Endothelial cell (in vitro differentiated cells): ENCODE measurements at regions not wholly inside any gene's neighbourhood (a gene's known extent, or its start where the extent isn't known, plus 50 kb on each side); places are given as distances from the start of the nearest gene placed in this dataset.
"Not testable (repeated sequence)": the region's sequence is repeated elsewhere in the genome, so short reads cannot be mapped to it uniquely, and the experiment has no call there.

ENCODE experiments used
- DNase-seq: peaks from one replicate; pipeline ENCODE4 v3.0.0; 2021; ENCODE audit warnings: low spot score
- H3K27ac Mint-ChIP-seq: one replicate; pipeline ENCODE4 v1.8.0; 2021; ENCODE audit warnings: mixed read lengths, inconsistent platforms; ENCODE audit not compliant: unreplicated experiment
- H3K27me3 Mint-ChIP-seq: one replicate; pipeline ENCODE4 v1.8.0; 2021; ENCODE audit warnings: mild to moderate bottlenecking, moderate library complexity, mixed read lengths, inconsistent platforms; ENCODE audit not compliant: unreplicated experiment
- H3K36me3 Mint-ChIP-seq: one replicate; pipeline ENCODE4 v1.8.0; 2021; ENCODE audit warnings: mild to moderate bottlenecking, low read depth, mixed read lengths, inconsistent platforms; ENCODE audit not compliant: unreplicated experiment
- H3K4me1 Mint-ChIP-seq: one replicate; pipeline ENCODE4 v1.8.0; 2021; ENCODE audit warnings: mild to moderate bottlenecking, mixed read lengths, inconsistent platforms; ENCODE audit not compliant: unreplicated experiment
- H3K4me3 Mint-ChIP-seq: one replicate; pipeline ENCODE4 v1.8.0; 2021; ENCODE audit warnings: mild to moderate bottlenecking, mixed read lengths, inconsistent platforms; ENCODE audit not compliant: unreplicated experiment
- H3K9me3 Mint-ChIP-seq: one replicate; pipeline ENCODE4 v1.8.0; 2021; ENCODE audit warnings: mixed read lengths, inconsistent platforms; ENCODE audit not compliant: unreplicated experiment
- CTCF ChIP-seq: fragments of 200-600 bp; sonication (generic); IDR thresholded peaks from one replicate; pipeline ENCODE4 v1.5.0; 2021; ENCODE audit warnings: antibody characterized with exemption; ENCODE audit not compliant: unreplicated experiment

GRCh38 chr14:106663805-106664410 is 1137.5 kb downstream of the TMEM121 start:
- DNase-seq, H3K27me3 Mint-ChIP-seq, H3K36me3 Mint-ChIP-seq, H3K4me1 Mint-ChIP-seq, H3K27ac Mint-ChIP-seq: not testable (repeated sequence)
- H3K9me3 Mint-ChIP-seq, result peaks cover 43% of the 10 kb centered on the region
- peak; percentile 60 for TF ChIP-seq CTCF
- peak overlapping the region; percentile 70 for H3K4me3 Mint-ChIP-seq

GRCh38 chr14:106665814-106666213 is 1139.4 kb downstream of the TMEM121 start:
- no peak for TF ChIP-seq CTCF
- Mint-ChIP-seq H3K36me3 (peaks cover 7% of the 10 kb centered on the region), H3K27ac (no peak overlapping the region), H3K4me3 (no peak overlapping the region), H3K27me3 (peaks cover 4% of the 10 kb centered on the region), H3K9me3 (peaks cover 33% of the 10 kb centered on the region), H3K4me1 (no peaks in the 10 kb centered on the region)
- DNase-seq, result no peak

GRCh38 chr14:106666341-106666740 is 1140.0 kb downstream of the TMEM121 start:
- peaks cover 33% of the 10 kb centered on the region for H3K9me3 Mint-ChIP-seq
- H3K36me3 Mint-ChIP-seq, result peaks cover 9% of the 10 kb centered on the region
- H3K27ac Mint-ChIP-seq, result no peak overlapping the region
- H3K27me3 Mint-ChIP-seq, result peaks cover 4% of the 10 kb centered on the region
- no peak for TF ChIP-seq CTCF
- no peaks in the 10 kb centered on the region for H3K4me1 Mint-ChIP-seq
- DNase-seq, result no peak
- no peak overlapping the region for H3K4me3 Mint-ChIP-seq

GRCh38 chr14:106670011-106670410 is 1143.6 kb downstream of the TMEM121 start:
- DNase-seq, result no peak
- H3K36me3 Mint-ChIP-seq, result peaks cover 3% of the 10 kb centered on the region
- H3K27ac Mint-ChIP-seq, result no peak overlapping the region
- TF ChIP-seq CTCF, result no peak
- H3K9me3 Mint-ChIP-seq, result peaks cover 25% of the 10 kb centered on the region
- no peak overlapping the region for H3K4me3 Mint-ChIP-seq
- H3K27me3 Mint-ChIP-seq, result no peaks in the 10 kb centered on the region
- H3K4me1 Mint-ChIP-seq, result no peaks in the 10 kb centered on the region

- not testable (repeated sequence) for H3K4me1 Mint-ChIP-seq, H3K36me3 Mint-ChIP-seq, H3K4me3 Mint-ChIP-seq, DNase-seq, H3K27ac Mint-ChIP-seq, H3K27me3 Mint-ChIP-seq
- H3K9me3 Mint-ChIP-seq, result peaks cover 27% of the 10 kb centered on the region
Observed at GRCh38 chr14:106674093-106674492, 1147.7 kb downstream of the TMEM121 start.

GRCh38 chr14:106674509-106675125 is 1148.2 kb downstream of the TMEM121 start:
- H3K4me3 Mint-ChIP-seq, DNase-seq, H3K36me3 Mint-ChIP-seq, H3K27ac Mint-ChIP-seq, H3K4me1 Mint-ChIP-seq, H3K27me3 Mint-ChIP-seq: not testable (repeated sequence)
- peaks cover 27% of the 10 kb centered on the region for H3K9me3 Mint-ChIP-seq

- H3K27me3 Mint-ChIP-seq, H3K27ac Mint-ChIP-seq, H3K36me3 Mint-ChIP-seq, H3K4me3 Mint-ChIP-seq, H3K4me1 Mint-ChIP-seq, DNase-seq: not testable (repeated sequence)
- peaks cover 27% of the 10 kb centered on the region for H3K9me3 Mint-ChIP-seq
Observed at GRCh38 chr14:106675716-106676115, 1149.3 kb downstream of the TMEM121 start.
